KOPT-K1 (cell line): ENCODE measurements at regions not wholly inside any gene's neighbourhood (a gene's known extent, or its start where the extent isn't known, plus 50 kb on each side); places are given as distances from the start of the nearest gene placed in this dataset.
A peak's percentile ranks its signal among the peaks of the same experiment; 100 is the strongest.

ENCODE experiments used
- H3K27ac ChIP-seq: fragments of 200-600 bp; sonication (generic); 2 replicates; pipeline ENCODE4 v1.5.1; 2016; ENCODE audit warnings: antibody characterized with exemption, mild to moderate bottlenecking, low read depth, low read length; ENCODE audit not compliant: poor library complexity, severe bottlenecking
- H3K36me3 ChIP-seq: fragments of 200-600 bp; sonication (generic); 2 replicates; pipeline ENCODE4 v1.5.1; 2017; ENCODE audit warnings: antibody characterized with exemption, mild to moderate bottlenecking, low read length, moderate library complexity; ENCODE audit not compliant: insufficient read depth
- H3K9me3 ChIP-seq: fragments of 200-600 bp; sonication (generic); 2 replicates; pipeline ENCODE4 v1.5.1; 2017; ENCODE audit warnings: antibody characterized with exemption, low read length, mild to moderate bottlenecking; ENCODE audit not compliant: insufficient read depth, poor library complexity, severe bottlenecking

DNA sequence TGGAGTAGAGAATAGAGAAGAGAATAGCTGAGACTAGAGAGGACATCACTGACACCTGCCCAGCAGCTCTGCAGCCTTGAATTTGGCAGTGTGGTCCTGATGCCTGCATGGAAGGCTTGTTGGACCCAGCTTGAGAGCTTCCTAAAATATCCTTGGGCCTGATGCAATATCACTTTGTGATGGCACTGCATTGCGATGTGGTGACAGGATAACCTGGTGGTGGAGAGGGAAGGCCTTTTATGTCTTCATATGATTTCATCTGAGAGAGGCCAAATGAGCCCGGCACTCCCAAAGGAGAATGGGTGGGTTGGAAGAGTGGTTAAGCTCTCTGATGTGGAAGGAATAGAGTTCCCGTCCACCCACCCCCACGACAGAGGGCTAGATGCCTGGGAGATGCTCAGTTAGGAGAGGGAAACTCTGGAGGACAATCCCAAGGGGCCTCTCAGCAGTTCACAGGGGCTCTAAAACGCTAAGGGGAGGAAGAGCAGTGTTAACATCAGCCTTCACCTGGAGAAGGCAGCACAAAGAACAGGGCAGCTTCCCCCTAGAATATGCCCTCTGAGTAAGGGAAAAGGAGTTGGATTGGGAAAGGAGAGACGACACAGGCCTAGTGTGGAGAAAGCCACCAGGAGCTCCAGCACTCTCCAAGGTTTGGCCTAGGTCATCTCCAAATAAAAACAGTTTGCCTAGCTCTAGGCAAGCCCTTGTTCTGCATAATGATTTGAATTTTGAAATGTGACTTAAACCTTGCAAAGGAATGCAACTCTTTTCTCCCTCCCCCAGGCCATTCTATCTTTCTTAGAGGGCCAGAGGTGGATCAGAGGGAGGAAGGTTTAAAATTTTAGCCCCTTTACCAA lies 99.8 kb upstream of the SSBP2 start:
- Histone ChIP-seq H3K36me3 (no peaks in the 10 kb centered on the region), H3K9me3 (no peaks in the 10 kb centered on the region)

GRCh38 chr5:81849770-81850367 lies 99.0 kb upstream of the SSBP2 start:
- peak overlapping the region; percentile 99 for H3K27ac ChIP-seq
- no peaks in the 10 kb centered on the region for H3K36me3 ChIP-seq

More for the DNA sequence above, 99.8 kb upstream of the SSBP2 start:
- H3K27ac ChIP-seq, result peak overlapping the region; percentile 99

GRCh38 chr5:81848362-81848880 lies 97.5 kb upstream of the SSBP2 start:
- H3K36me3 ChIP-seq, result no peaks in the 10 kb centered on the region
- no peak overlapping the region for H3K27ac ChIP-seq
- no peaks in the 10 kb centered on the region for H3K9me3 ChIP-seq

More at GRCh38 chr5:81849770-81850367, 99.0 kb upstream of the SSBP2 start:
- H3K9me3 ChIP-seq, result no peaks in the 10 kb centered on the region

- Histone ChIP-seq H3K27ac (no peak overlapping the region), H3K36me3 (no peaks in the 10 kb centered on the region), H3K9me3 (no peaks in the 10 kb centered on the region)
These were observed 95.4 kb upstream of the SSBP2 start for GRCh38 chr5:81846301-81846700.

GRCh38 chr5:81843845-81844244 lies 92.9 kb upstream of the SSBP2 start:
- Histone ChIP-seq H3K36me3 (no peaks in the 10 kb centered on the region), H3K27ac (no peak overlapping the region), H3K9me3 (no peaks in the 10 kb centered on the region)

DNA sequence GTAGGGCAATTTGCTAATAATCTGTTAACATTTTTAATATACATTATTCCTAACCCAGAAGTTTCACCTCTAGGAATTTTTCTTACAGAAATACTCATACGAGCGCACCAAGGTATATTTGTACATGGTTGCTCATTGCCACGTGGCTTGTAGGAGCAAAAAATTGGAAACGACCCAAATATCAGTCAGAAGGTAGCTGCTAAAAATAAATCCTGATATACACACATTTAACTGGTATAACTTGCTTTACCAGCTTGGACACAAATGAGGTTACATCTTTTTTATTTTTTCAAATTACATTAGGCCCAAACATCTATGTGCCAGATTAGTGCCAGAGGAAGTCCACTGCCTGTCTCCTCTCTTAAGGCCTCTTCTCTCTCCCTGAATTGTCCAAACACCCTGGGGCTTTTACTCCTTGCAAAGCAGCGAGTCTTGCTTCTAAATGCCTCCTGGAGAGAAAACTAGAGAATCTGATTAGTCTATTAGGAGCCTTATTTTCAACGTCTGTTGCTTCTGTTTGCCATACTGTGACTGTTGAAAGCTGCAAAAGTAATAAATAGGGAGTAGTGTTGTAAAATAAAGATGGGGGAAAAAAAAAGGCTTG lies 92.0 kb upstream of the SSBP2 start:
- no peaks in the 10 kb centered on the region for H3K36me3 ChIP-seq
- H3K9me3 ChIP-seq, result no peaks in the 10 kb centered on the region
- no peak overlapping the region for H3K27ac ChIP-seq

GRCh38 chr5:81839034-81839433 lies 88.1 kb upstream of the SSBP2 start:
- no peaks in the 10 kb centered on the region for H3K9me3 ChIP-seq
- no peak overlapping the region for H3K27ac ChIP-seq
- H3K36me3 ChIP-seq, result no peaks in the 10 kb centered on the region

DNA sequence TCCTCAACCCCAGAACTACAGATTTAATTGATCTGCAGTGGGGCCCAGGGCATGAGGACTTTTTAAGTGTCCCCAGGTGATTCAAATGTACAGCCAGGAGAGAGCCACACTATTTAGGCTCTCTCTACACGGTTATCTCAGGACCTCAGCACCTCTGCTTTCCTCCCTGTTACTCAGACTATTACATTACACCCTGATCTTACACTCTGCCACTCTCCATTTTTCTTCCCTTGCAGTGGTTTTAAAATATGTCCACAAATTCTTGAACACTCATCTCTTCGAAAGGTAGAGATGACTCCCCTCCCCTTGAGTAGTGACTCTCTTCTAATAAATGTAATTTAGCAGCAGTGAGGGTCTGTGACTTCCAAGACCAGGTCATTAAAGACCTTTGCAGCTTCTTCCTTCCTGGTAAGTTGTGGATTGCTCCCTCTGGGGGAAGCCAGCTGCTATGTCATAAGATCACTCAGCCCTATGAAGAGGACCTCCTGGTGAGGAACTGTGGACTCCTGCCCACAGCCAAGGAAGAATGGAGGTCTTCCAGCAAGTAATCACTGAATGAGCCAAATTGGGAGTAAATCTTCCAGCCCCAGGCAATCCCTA lies 87.5 kb upstream of the SSBP2 start:
- no peaks in the 10 kb centered on the region for H3K36me3 ChIP-seq
- H3K9me3 ChIP-seq, result no peaks in the 10 kb centered on the region
- H3K27ac ChIP-seq, result no peak overlapping the region

GRCh38 chr5:81837667-81838306 lies 86.9 kb upstream of the SSBP2 start:
- H3K27ac ChIP-seq, result no peak overlapping the region
- no peaks in the 10 kb centered on the region for H3K36me3 ChIP-seq
- H3K9me3 ChIP-seq, result no peaks in the 10 kb centered on the region

- H3K36me3 ChIP-seq, result no peaks in the 10 kb centered on the region
- H3K9me3 ChIP-seq, result no peaks in the 10 kb centered on the region
- no peak overlapping the region for H3K27ac ChIP-seq
These were observed 85.0 kb upstream of the SSBP2 start for GRCh38 chr5:81835814-81836367.

- Histone ChIP-seq H3K27ac (no peak overlapping the region), H3K9me3 (no peaks in the 10 kb centered on the region), H3K36me3 (no peaks in the 10 kb centered on the region)
These were observed 83.2 kb upstream of the SSBP2 start for GRCh38 chr5:81834021-81834660.

DNA sequence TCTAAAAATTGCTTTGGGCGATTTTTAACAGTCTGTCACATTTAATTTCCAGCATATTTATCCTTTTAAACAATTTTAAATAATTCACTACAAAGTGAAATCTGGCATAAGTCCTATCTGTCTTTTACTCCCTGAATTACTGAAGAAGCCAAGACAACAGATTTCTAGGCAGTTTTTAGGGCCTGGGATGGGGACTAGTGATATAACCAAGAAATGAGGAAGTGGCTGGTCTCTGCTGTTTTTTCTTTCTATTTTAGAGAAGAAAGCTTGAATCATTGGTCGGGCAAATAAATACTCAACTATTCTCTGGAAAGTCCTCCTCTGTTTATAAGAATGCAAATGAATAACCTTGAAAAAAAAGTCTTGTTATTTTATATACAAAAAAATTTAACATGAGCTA lies 79.7 kb upstream of the SSBP2 start:
- Histone ChIP-seq H3K36me3 (no peaks in the 10 kb centered on the region), H3K9me3 (no peaks in the 10 kb centered on the region), H3K27ac (no peak overlapping the region)

- no peaks in the 10 kb centered on the region for H3K9me3 ChIP-seq
- no peaks in the 10 kb centered on the region for H3K36me3 ChIP-seq
- no peak overlapping the region for H3K27ac ChIP-seq
These were observed 78.3 kb upstream of the SSBP2 start for GRCh38 chr5:81829242-81829641.

- no peak overlapping the region for H3K27ac ChIP-seq
- H3K36me3 ChIP-seq, result no peaks in the 10 kb centered on the region
- H3K9me3 ChIP-seq, result no peaks in the 10 kb centered on the region
These were observed 76.6 kb upstream of the SSBP2 start for GRCh38 chr5:81827500-81827899.
